ENCODE measurements at regions not wholly inside any gene's neighbourhood (a gene's known extent, or its start where the extent isn't known, plus 50 kb on each side); places are given as distances from the start of the nearest gene placed in this dataset.

DNA sequence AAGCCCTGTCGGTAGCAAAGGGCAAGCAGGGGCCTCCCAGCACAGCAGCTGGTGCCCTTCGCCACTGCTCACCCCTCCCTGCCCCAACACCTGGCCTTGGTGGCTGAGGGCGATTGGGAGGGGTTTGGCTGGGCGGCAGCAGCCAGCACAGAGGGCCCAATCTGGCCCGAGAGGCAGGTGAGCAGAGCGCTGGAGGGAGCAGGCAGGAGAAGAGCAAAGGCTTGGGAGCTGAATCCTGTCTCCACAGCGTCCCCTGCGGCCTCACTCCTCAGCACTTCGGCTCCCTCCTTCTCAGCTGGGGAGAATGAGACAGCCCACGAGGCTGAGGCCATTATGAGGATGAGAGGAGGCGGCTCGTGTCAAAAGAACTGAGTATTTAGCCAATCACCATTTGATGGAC, 74.9 kb upstream of the TAF1B start (continued):
- no peak for TF ChIP-seq EZH2phosphoT487 (IDR thresholded peaks at IDR 0.05; ENCODE audit: borderline replicate concordance)
- no peak for TF ChIP-seq SRF (IDR thresholded peaks at IDR 0.05; ENCODE audit: low read depth)
- TF ChIP-seq ZFX (IDR thresholded peaks at IDR 0.05) = no peak
- TF ChIP-seq ZNF274 (IDR thresholded peaks at IDR 0.05; ENCODE audit: low read depth, low read length) = no peak
- TF ChIP-seq SIN3A (IDR thresholded peaks at IDR 0.05; ENCODE audit: low read depth) = no peak
- TF ChIP-seq FOSL1 (IDR thresholded peaks at IDR 0.05; ENCODE audit: low read depth) = no peak
- TF ChIP-seq, protein P1, sequence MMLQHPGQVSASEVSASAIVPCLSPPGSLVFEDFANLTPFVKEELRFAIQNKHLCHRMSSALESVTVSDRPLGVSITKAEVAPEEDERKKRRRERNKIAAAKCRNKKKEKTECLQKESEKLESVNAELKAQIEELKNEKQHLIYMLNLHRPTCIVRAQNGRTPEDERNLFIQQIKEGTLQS (IDR thresholded peaks at IDR 0.05) = no peak
- TF ChIP-seq YY1 (IDR thresholded peaks at IDR 0.05; ENCODE audit: extremely low read depth, insufficient replicate concordance, low read depth, low read length) = no peak

DNA sequence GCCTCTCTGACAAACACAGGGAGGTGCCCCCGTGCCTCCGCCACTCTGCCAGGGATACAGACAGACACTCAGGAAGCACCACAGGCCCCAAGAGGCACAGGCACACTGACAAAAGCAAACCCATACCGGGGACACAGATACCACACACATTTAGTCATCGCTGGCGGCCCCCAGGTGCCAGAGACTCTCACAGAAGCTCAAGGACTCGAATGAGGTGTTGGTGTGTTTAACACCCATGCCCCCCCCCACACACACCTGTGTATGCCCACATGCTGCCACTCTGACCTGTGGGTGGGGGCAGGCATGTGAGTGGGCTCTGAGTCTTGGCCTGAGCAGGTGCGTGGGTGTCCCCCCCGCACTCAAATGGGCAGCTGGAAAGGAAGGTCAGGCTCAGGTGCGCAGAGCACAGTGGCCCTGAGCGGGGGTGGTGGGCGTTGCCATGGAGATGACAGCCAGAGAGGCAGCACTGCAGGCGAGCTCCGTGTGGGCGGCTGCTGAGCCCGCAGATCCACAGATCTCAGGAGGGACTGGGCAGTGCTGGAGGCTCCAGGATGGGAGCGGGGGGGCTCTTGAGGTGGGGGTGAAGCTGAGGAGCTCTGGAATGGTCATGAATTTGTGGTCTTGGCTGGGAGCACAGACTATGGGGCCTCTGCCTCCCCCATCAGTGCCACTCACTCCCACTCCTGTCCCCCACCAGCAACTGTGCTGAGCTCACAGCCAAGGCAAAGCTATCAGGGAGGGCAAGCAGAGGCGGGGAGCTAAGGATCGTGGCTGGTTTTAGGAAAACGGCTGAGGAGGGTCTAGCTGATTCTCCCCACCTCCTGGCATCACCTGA, 73.9 kb upstream of the TAF1B start:
- Histone ChIP-seq H4K20me1 (ENCODE audit: insufficient read depth) (no peaks in the 10 kb centered on the region), H3K79me2 (ENCODE audit: insufficient read depth, low read length) (no peaks in the 10 kb centered on the region), H3K4me3 (replicated peaks in 1 of 2; ENCODE audit: low read depth in 1 of 2, low read length in 2 of 2) (no peak overlapping the region), H2AFZ (ENCODE audit: low read depth, low read length, poor library complexity, severe bottlenecking) (no peak overlapping the region), H3K27ac (ENCODE audit: low read depth, low read length) (no peak overlapping the region), H3K36me3 (ENCODE audit: control insufficient read depth in 1 of 2, insufficient read depth in 2 of 2, low read length in 2 of 2) (no peaks in the 10 kb centered on the region), H3K9me3 (ENCODE audit: control insufficient read depth in 1 of 2, insufficient read depth in 1 of 2, low read depth in 1 of 2, low read length in 2 of 2) (no peaks in the 10 kb centered on the region), H3K4me1 (ENCODE audit: control insufficient read depth in 1 of 2, insufficient read depth in 2 of 2, low read length in 2 of 2) (peaks cover 17 to 29% of the 10 kb centered on the region in 2 experiments; a peak in 3 of 4 replicates), H3K9me2 (ENCODE audit: insufficient read depth) (no peaks in the 10 kb centered on the region), H3K4me2 (ENCODE audit: low read length) (peak overlapping the region; percentile 66), H3K9ac (ENCODE audit: low read length) (no peak overlapping the region), H3K27me3 (ENCODE audit: insufficient read depth, low read length) (no peaks in the 10 kb centered on the region)
- ChIA-PET POLR2A (interaction anchor here (0.7 to 1.3 kb wide), 2 partner anchors 138 to 294 kb away, joined by 5 to 6 read pairs; partner anchors contain the start of gene YWHAQ), CTCF (interaction anchor here (0.6 to 4.3 kb wide), 15 partner anchors 8 to 666 kb away, joined by 3 to 26 read pairs (median 4); partner anchors contain the start of genes ADAM17 and KLF11), RAD21 (ENCODE audit: low non-redundant PET in 1 of 2, low total read pairs in 2 of 2, uncharacterized antibody in 2 of 2, unreplicated experiment in 2 of 2) (interaction anchor here (0.6 to 0.7 kb wide), 2 partner anchors 57 to 88 kb away, joined by 3 to 5 read pairs; no protein-coding TSS in a partner anchor)
- ATAC-seq = peak; percentile 37
- intact Hi-C loops (cut with micrococcal nuclease) = loop anchor here (10.0 kb wide), 1 partner anchor 665 kb away; no protein-coding TSS in a partner anchor
- DNase-seq (ENCODE audit: low read depth, low spot score) = no peak
- no peak for TF ChIP-seq EZH2 (IDR thresholded peaks at IDR 0.05)
- peak; percentile 94 for TF ChIP-seq EGR1 (IDR thresholded peaks at IDR 0.05; ENCODE audit: low read depth)
- no peak for TF ChIP-seq FOSL1 (IDR thresholded peaks at IDR 0.05; ENCODE audit: low read depth)
- no peak for TF ChIP-seq JUND (IDR thresholded peaks at IDR 0.05)
- TF ChIP-seq POLR2A (IDR thresholded peaks at IDR 0.05; ENCODE audit: borderline replicate concordance, extremely low read depth, insufficient read depth, insufficient read length) = no peak
- no peak for TF ChIP-seq ELF1 (IDR thresholded peaks at IDR 0.05; ENCODE audit: borderline replicate concordance, low read depth)
- no TSS peak for BruUV-seq (replicated peaks)

Measured in HCT116 (cell line).